Tibial nerve (tissue), 3 donors: ENCODE measurements at regions not wholly inside any gene's neighbourhood (a gene's known extent, or its start where the extent isn't known, plus 50 kb on each side); places are given as distances from the start of the nearest gene placed in this dataset.

ENCODE experiments used
- CTCF ChIP-seq, 5 experiments: fragments of 200-600 bp in 3 of 5; fragments of 450-650 bp in 2 of 5; sonication (generic) in 3 of 5; IDR thresholded peaks; one replicate each; pipeline ENCODE4 v1.5.1; 2016 to 2019; ENCODE audit warnings: antibody characterized with exemption in 5 of 5, mild to moderate bottlenecking in 3 of 5, moderate library complexity in 2 of 5
- POLR2A ChIP-seq, 2 donors: fragments of 450-650 bp; IDR thresholded peaks; one replicate each; pipeline ENCODE4 v1.6.1; 2017; ENCODE audit warnings: antibody characterized with exemption in 2 of 2, mild to moderate bottlenecking in 2 of 2, moderate library complexity in 2 of 2

GRCh38 chr11:109106151-109106906, 315.7 kb upstream of the C11orf87 start:
- TF ChIP-seq CTCF (IDR thresholded peaks at IDR 0.05) = no peak
- no peak for TF ChIP-seq POLR2A (IDR thresholded peaks at IDR 0.05)
